ENCODE measurements at regions not wholly inside any gene's neighbourhood (a gene's known extent, or its start where the extent isn't known, plus 50 kb on each side); places are given as distances from the start of the nearest gene placed in this dataset.

GRCh38 chr2:13558368-13558767 is 841.6 kb downstream of the TRIB2 start (continued):
- no peak for TF ChIP-seq HSF1 (IDR thresholded peaks at IDR 0.05; ENCODE audit: low read depth, low read length)
- no peak for TF ChIP-seq RCOR1 (conservative IDR thresholded peaks at IDR 0.05; ENCODE audit: low read depth, low read length)
- no peak for TF ChIP-seq MYB (IDR thresholded peaks at IDR 0.05; ENCODE audit: borderline replicate concordance, low read depth, low read length)
- TF ChIP-seq MYC (IDR thresholded peaks at IDR 0.05; ENCODE audit: insufficient read depth, insufficient read length, insufficient replicate concordance, low read length, severe bottlenecking) = no peak
- TF ChIP-seq SREBF2 (IDR thresholded peaks at IDR 0.05; ENCODE audit: low read length) = no peak
- TF ChIP-seq HCFC1 (IDR thresholded peaks at IDR 0.05; ENCODE audit: low read length) = no peak
- TF ChIP-seq, protein P1, sequence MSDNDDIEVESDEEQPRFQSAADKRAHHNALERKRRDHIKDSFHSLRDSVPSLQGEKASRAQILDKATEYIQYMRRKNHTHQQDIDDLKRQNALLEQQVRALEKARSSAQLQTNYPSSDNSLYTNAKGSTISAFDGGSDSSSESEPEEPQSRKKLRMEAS (IDR thresholded peaks at IDR 0.05; ENCODE audit: low read depth, low read length) = no peak
- no peak for TF ChIP-seq PML (IDR thresholded peaks at IDR 0.05; ENCODE audit: low read length)
- TF ChIP-seq, protein P2, sequence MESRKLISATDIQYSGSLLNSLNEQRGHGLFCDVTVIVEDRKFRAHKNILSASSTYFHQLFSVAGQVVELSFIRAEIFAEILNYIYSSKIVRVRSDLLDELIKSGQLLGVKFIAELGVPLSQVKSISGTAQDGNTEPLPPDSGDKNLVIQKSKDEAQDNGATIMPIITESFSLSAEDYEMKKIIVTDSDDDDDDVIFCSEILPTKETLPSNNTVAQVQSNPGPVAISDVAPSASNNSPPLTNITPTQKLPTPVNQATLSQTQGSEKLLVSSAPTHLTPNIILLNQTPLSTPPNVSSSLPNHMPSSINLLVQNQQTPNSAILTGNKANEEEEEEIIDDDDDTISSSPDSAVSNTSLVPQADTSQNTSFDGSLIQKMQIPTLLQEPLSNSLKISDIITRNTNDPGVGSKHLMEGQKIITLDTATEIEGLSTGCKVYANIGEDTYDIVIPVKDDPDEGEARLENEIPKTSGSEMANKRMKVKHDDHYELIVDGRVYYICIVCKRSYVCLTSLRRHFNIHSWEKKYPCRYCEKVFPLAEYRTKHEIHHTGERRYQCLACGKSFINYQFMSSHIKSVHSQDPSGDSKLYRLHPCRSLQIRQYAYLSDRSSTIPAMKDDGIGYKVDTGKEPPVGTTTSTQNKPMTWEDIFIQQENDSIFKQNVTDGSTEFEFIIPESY (IDR thresholded peaks at IDR 0.05) = no peak
- TF ChIP-seq, protein P3, sequence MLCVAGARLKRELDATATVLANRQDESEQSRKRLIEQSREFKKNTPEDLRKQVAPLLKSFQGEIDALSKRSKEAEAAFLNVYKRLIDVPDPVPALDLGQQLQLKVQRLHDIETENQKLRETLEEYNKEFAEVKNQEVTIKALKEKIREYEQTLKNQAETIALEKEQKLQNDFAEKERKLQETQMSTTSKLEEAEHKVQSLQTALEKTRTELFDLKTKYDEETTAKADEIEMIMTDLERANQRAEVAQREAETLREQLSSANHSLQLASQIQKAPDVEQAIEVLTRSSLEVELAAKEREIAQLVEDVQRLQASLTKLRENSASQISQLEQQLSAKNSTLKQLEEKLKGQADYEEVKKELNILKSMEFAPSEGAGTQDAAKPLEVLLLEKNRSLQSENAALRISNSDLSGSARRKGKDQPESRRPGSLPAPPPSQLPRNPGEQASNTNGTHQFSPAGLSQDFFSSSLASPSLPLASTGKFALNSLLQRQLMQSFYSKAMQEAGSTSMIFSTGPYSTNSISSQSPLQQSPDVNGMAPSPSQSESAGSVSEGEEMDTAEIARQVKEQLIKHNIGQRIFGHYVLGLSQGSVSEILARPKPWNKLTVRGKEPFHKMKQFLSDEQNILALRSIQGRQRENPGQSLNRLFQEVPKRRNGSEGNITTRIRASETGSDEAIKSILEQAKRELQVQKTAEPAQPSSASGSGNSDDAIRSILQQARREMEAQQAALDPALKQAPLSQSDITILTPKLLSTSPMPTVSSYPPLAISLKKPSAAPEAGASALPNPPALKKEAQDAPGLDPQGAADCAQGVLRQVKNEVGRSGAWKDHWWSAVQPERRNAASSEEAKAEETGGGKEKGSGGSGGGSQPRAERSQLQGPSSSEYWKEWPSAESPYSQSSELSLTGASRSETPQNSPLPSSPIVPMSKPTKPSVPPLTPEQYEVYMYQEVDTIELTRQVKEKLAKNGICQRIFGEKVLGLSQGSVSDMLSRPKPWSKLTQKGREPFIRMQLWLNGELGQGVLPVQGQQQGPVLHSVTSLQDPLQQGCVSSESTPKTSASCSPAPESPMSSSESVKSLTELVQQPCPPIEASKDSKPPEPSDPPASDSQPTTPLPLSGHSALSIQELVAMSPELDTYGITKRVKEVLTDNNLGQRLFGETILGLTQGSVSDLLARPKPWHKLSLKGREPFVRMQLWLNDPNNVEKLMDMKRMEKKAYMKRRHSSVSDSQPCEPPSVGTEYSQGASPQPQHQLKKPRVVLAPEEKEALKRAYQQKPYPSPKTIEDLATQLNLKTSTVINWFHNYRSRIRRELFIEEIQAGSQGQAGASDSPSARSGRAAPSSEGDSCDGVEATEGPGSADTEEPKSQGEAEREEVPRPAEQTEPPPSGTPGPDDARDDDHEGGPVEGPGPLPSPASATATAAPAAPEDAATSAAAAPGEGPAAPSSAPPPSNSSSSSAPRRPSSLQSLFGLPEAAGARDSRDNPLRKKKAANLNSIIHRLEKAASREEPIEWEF (IDR thresholded peaks at IDR 0.05; ENCODE audit: insufficient replicate concordance, low read depth, low read length) = no peak
- no peak for TF ChIP-seq MTA3 (IDR thresholded peaks at IDR 0.05; ENCODE audit: borderline replicate concordance, low read length)
- TF ChIP-seq ZBTB40 (IDR thresholded peaks at IDR 0.05; ENCODE audit: borderline replicate concordance) = no peak
- TF ChIP-seq, protein P4, sequence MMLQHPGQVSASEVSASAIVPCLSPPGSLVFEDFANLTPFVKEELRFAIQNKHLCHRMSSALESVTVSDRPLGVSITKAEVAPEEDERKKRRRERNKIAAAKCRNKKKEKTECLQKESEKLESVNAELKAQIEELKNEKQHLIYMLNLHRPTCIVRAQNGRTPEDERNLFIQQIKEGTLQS (IDR thresholded peaks at IDR 0.05; ENCODE audit: borderline replicate concordance, extremely low read depth, low read depth, low read length) = no peak
- TF ChIP-seq SREBF1 (IDR thresholded peaks at IDR 0.05; ENCODE audit: low read length) = no peak
- no peak for TF ChIP-seq IRF5 (IDR thresholded peaks at IDR 0.05; ENCODE audit: borderline replicate concordance)
- TF ChIP-seq RUNX3 (IDR thresholded peaks at IDR 0.05; ENCODE audit: low read length) = peak; percentile 92
